ENCODE measurements at regions not wholly inside any gene's neighbourhood (a gene's known extent, or its start where the extent isn't known, plus 50 kb on each side); places are given as distances from the start of the nearest gene placed in this dataset.
"Not testable (repeated sequence)": the region's sequence is repeated elsewhere in the genome, so short reads cannot be mapped to it uniquely, and the experiment has no call there.

- Mint-ChIP-seq H3K36me3 (ENCODE audit: low read depth) (no peaks in the 10 kb centered on the region), H3K4me3 (no peak overlapping the region), H3K27me3 (ENCODE audit: low read depth) (no peaks in the 10 kb centered on the region), H3K4me1 (ENCODE audit: low read depth) (peaks cover 2% of the 10 kb centered on the region), H3K27ac (no peak overlapping the region), H3K9me3 (ENCODE audit: insufficient read depth) (no peaks in the 10 kb centered on the region)
- ATAC-seq (no peak), DNase-seq (no peak)
- ChIA-PET CTCF (no interaction called here), POLR2A (no interaction called here)
Observed at GRCh38 chr11:95415837-95416304, 184.9 kb upstream of the SESN3 start.

DNA sequence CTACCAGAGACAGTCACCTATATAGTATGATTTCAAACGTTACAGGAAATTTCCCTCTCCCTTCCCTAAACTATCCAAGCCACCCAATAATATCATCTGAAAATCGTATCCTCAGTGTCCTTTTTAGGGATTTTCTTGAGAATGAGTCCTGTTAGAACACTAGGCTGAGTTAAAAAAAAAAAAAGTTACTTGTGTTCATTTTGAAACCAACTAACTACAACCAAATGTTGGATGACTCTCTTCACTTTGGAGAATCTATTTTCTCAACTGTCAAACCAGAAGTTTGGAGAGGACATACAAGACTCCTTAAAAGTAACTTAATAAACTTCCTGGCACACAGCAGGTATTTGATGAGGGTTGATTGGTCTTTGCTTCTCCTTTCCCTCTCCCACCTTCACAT, 183.2 kb upstream of the SESN3 start:
- POLR2A ChIA-PET: no interaction called here
- no peaks in the 10 kb centered on the region for H3K36me3 Mint-ChIP-seq (ENCODE audit: low read depth)

GRCh38 chr11:95413761-95414160, 182.8 kb upstream of the SESN3 start:
- Mint-ChIP-seq H3K4me3 (no peak overlapping the region), H3K27ac (no peak overlapping the region), H3K27me3 (ENCODE audit: low read depth) (no peaks in the 10 kb centered on the region), H3K4me1 (ENCODE audit: low read depth) (peaks cover 6% of the 10 kb centered on the region), H3K9me3 (ENCODE audit: insufficient read depth) (no peaks in the 10 kb centered on the region), H3K36me3 (ENCODE audit: low read depth) (no peaks in the 10 kb centered on the region)
- ATAC-seq (no peak), DNase-seq (no peak)
- CTCF ChIA-PET: interaction anchor here (1.1 kb wide), 1 partner anchor 291 kb away, joined by 4 read pairs; no protein-coding TSS in a partner anchor
- POLR2A ChIA-PET: no interaction called here

More for the DNA sequence above, 183.2 kb upstream of the SESN3 start:
- Mint-ChIP-seq H3K4me1 (ENCODE audit: low read depth) (peaks cover 6% of the 10 kb centered on the region), H3K9me3 (ENCODE audit: insufficient read depth) (no peaks in the 10 kb centered on the region), H3K27me3 (ENCODE audit: low read depth) (no peaks in the 10 kb centered on the region), H3K4me3 (no peak overlapping the region), H3K27ac (no peak overlapping the region)
- DNase-seq (no peak), ATAC-seq (no peak)
- CTCF ChIA-PET: no interaction called here

DNA sequence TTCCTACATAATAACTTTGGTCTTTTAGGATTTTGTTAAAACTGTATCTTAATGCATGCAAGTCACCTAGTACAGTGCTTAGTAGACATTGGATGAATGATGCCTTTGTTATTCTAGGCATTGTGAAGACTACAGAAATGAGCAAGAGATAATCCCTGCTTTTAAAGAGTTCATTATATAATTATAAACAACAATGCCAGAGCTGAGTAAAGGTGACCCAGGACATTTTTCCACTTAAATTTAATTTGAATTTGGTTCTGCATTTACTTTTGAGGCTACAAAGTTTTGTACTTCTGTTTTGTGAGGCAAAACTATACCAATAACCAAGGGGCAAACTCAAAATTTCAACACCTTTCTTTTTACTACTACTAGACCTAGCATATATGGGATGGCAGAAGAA, 182.0 kb upstream of the SESN3 start:
- Mint-ChIP-seq H3K36me3 (ENCODE audit: low read depth) (no peaks in the 10 kb centered on the region), H3K9me3 (ENCODE audit: insufficient read depth) (no peaks in the 10 kb centered on the region), H3K27ac (no peak overlapping the region), H3K4me1 (ENCODE audit: low read depth) (peaks cover 6% of the 10 kb centered on the region), H3K4me3 (no peak overlapping the region), H3K27me3 (ENCODE audit: low read depth) (no peaks in the 10 kb centered on the region)
- CTCF ChIA-PET: interaction anchor here (1.1 kb wide), 1 partner anchor 292 kb away, joined by 4 read pairs; no protein-coding TSS in a partner anchor
- POLR2A ChIA-PET: no interaction called here
- no peak for ATAC-seq
- DNase-seq: no peak

DNA sequence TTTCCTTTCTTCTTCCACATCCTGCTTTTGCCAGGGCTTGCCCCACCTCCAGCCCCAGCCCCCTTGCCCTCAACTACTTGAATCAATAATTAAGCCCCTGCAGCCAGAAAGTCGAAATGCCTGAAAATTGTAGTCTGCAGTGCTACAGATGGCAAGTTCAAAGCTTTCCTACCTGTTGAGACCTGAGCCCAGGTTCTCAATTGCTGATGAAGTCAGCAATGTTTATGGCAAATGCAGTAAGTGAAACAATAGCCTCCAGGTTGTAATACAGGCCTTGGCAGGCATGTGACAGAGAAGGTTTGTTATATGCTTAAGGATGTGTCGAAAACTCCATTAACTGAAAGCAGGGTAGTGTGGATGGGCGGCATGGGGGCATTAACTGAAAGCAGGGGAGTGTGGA, 181.1 kb upstream of the SESN3 start:
- peaks cover 6% of the 10 kb centered on the region for H3K4me1 Mint-ChIP-seq (ENCODE audit: low read depth)
- ChIA-PET POLR2A (no interaction called here), CTCF (no interaction called here)
- no peak for DNase-seq
- no peak overlapping the region for H3K27ac Mint-ChIP-seq
- ATAC-seq: no peak
- no peaks in the 10 kb centered on the region for H3K9me3 Mint-ChIP-seq (ENCODE audit: insufficient read depth)
- no peaks in the 10 kb centered on the region for H3K27me3 Mint-ChIP-seq (ENCODE audit: low read depth)
- no peaks in the 10 kb centered on the region for H3K36me3 Mint-ChIP-seq (ENCODE audit: low read depth)
- H3K4me3 Mint-ChIP-seq: no peak overlapping the region

DNA sequence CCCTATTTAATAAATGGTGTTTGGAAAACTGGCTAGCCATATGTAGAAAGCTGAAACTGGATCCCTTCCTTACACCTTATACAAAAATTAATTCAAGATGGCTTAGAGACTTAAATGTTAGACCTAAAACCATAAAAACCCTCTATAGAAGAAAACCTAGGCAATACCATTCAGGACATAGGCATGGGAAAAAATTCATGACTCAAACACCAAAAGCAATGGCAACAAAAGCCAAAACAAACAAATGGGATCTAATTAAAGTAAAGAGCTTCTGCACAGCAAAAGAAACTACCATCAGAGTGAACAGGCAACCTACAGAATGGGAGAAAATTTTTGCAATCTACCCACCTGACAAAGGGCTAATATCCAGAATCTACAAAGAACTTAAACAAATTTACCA, 179.7 kb upstream of the SESN3 start:
- POLR2A ChIA-PET; H3K4me3 Mint-ChIP-seq; H3K36me3 Mint-ChIP-seq (ENCODE audit: low read depth); H3K4me1 Mint-ChIP-seq (ENCODE audit: low read depth); DNase-seq; H3K27ac Mint-ChIP-seq; CTCF ChIA-PET; H3K9me3 Mint-ChIP-seq (ENCODE audit: insufficient read depth); ATAC-seq; H3K27me3 Mint-ChIP-seq (ENCODE audit: low read depth): not testable (repeated sequence)

DNA sequence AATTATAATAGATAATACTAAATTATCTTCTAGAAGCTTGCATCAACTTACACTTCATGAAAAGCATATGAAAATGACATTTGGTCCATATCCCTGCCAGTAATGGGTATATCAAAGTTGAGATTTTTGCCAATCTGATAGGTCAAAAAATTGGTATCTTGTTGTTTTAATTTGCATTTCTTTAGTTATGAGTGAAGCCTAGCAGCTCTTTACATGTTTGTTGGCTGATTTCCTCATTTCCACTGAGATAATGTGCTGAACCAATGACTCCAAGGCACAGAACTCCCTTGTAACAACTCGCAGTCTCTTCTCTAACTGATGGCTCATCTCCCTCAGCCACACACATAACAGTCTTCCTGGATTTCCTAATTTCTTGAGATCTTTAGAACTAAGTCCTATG, 175.3 kb upstream of the SESN3 start:
- ATAC-seq (no peak), DNase-seq (no peak)
- no peaks in the 10 kb centered on the region for H3K36me3 Mint-ChIP-seq (ENCODE audit: low read depth)
- no peaks in the 10 kb centered on the region for H3K9me3 Mint-ChIP-seq (ENCODE audit: insufficient read depth)
- H3K4me1 Mint-ChIP-seq (ENCODE audit: low read depth): peaks cover 6% of the 10 kb centered on the region
- H3K27me3 Mint-ChIP-seq (ENCODE audit: low read depth): no peaks in the 10 kb centered on the region
- ChIA-PET CTCF (interaction anchor here (1.0 to 1.3 kb wide), 2 partner anchors 251 to 301 kb away, joined by 3 read pairs; no protein-coding TSS in a partner anchor), POLR2A (interaction anchor here (0.6 kb wide), 1 partner anchor 171 kb away, joined by 3 read pairs; no protein-coding TSS in a partner anchor)
- no peak overlapping the region for H3K4me3 Mint-ChIP-seq
- no peak overlapping the region for H3K27ac Mint-ChIP-seq

DNA sequence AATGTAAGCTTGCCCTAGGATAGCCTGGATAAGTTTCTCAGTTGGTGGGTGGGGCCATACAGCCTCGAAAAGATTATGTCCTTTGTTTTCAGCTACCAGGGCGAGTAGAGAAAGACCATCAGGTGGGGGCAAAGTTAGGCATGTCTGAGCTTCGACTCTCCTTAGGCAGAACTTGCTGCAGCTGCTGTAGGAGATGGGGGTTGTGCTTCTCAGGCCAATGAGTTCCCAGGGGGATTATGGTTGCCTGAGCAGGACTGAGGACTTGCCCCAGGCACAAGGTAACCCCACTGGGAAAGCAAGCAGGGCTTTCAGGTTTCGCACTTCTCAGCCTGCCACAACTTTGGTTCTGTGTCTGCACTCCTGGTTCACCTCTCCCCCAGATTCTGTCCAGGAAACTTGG, 173.4 kb upstream of the SESN3 start:
- H3K36me3 Mint-ChIP-seq (ENCODE audit: low read depth): no peaks in the 10 kb centered on the region
- no peaks in the 10 kb centered on the region for H3K27me3 Mint-ChIP-seq (ENCODE audit: low read depth)
- H3K4me1 Mint-ChIP-seq (ENCODE audit: low read depth): no peaks in the 10 kb centered on the region
- DNase-seq: no peak
- POLR2A ChIA-PET: no interaction called here
- CTCF ChIA-PET: interaction anchor here (1.5 kb wide), 1 partner anchor 301 kb away, joined by 5 read pairs; no protein-coding TSS in a partner anchor
- no peak for ATAC-seq
- H3K4me3 Mint-ChIP-seq: no peak overlapping the region
- H3K9me3 Mint-ChIP-seq (ENCODE audit: insufficient read depth): no peaks in the 10 kb centered on the region
- no peak overlapping the region for H3K27ac Mint-ChIP-seq

DNA sequence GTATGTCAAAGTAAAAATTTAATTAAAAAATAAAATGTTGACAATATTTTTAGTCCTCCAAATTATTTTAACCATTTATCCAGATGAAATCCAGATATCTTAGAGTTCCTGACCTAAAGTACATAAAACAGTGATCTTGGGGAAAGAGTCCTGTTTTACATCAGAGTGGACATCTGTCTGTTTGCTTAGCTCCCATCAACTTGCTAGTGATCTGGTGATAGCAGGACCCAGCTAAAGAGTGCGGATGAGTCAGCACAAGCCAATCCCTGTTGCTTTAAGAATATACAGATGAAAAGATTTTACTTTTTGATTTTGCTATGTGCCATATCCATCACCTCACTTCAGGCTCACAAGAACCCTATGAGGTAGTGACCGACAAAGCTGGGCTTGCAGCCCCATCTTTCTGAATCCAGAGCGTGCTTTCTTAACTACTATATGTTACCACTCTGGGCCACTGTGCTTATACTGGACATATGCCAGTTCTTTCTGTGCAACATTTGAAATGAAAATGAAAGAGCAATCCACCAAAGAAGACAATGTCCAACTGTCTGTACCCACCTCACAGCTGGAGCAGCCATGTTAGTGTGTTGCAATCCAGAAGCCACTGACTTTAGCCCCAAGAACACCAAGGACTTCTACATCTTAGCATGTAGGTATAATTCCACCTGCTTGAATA, 167.6 kb upstream of the SESN3 start:
- ATAC-seq: no peak
- CTCF ChIA-PET: no interaction called here
- no peak for DNase-seq
- POLR2A ChIA-PET: no interaction called here
- Mint-ChIP-seq H3K4me3 (no peak overlapping the region), H3K4me1 (ENCODE audit: low read depth) (no peaks in the 10 kb centered on the region), H3K27ac (no peak overlapping the region), H3K36me3 (ENCODE audit: low read depth) (no peaks in the 10 kb centered on the region), H3K27me3 (ENCODE audit: low read depth) (no peaks in the 10 kb centered on the region), H3K9me3 (ENCODE audit: insufficient read depth) (peaks cover 10% of the 10 kb centered on the region)

- no peak for ATAC-seq
- H3K27ac Mint-ChIP-seq: no peak overlapping the region
- H3K9me3 Mint-ChIP-seq (ENCODE audit: insufficient read depth): peaks cover 10% of the 10 kb centered on the region
- CTCF ChIA-PET: no interaction called here
- no peak overlapping the region for H3K4me3 Mint-ChIP-seq
- no peak for DNase-seq
- no peaks in the 10 kb centered on the region for H3K4me1 Mint-ChIP-seq (ENCODE audit: low read depth)
- H3K36me3 Mint-ChIP-seq (ENCODE audit: low read depth): no peaks in the 10 kb centered on the region
- no peaks in the 10 kb centered on the region for H3K27me3 Mint-ChIP-seq (ENCODE audit: low read depth)
- POLR2A ChIA-PET: interaction anchor here (1.8 kb wide), 1 partner anchor 160 kb away, joined by 4 read pairs; no protein-coding TSS in a partner anchor
Observed at GRCh38 chr11:95392644-95393043, 161.6 kb upstream of the SESN3 start.

- H3K9me3 Mint-ChIP-seq (ENCODE audit: insufficient read depth): no peaks in the 10 kb centered on the region
- H3K27me3 Mint-ChIP-seq (ENCODE audit: low read depth): no peaks in the 10 kb centered on the region
- DNase-seq: no peak
- H3K4me1 Mint-ChIP-seq (ENCODE audit: low read depth): peaks cover 9% of the 10 kb centered on the region
- no peak overlapping the region for H3K27ac Mint-ChIP-seq
- CTCF ChIA-PET: interaction anchor here (1.0 kb wide), 1 partner anchor 316 kb away, joined by 3 read pairs; no protein-coding TSS in a partner anchor
- POLR2A ChIA-PET: no interaction called here
- no peaks in the 10 kb centered on the region for H3K36me3 Mint-ChIP-seq (ENCODE audit: low read depth)
- no peak overlapping the region for H3K4me3 Mint-ChIP-seq
- ATAC-seq: no peak
Observed at GRCh38 chr11:95389427-95389826, 158.4 kb upstream of the SESN3 start.

GRCh38 chr11:95388086-95388485, 157.1 kb upstream of the SESN3 start:
- POLR2A ChIA-PET: no interaction called here
- Mint-ChIP-seq H3K4me3 (no peak overlapping the region), H3K9me3 (ENCODE audit: insufficient read depth) (no peaks in the 10 kb centered on the region), H3K36me3 (ENCODE audit: low read depth) (no peaks in the 10 kb centered on the region), H3K4me1 (ENCODE audit: low read depth) (peaks cover 9% of the 10 kb centered on the region), H3K27me3 (ENCODE audit: low read depth) (peaks cover 4% of the 10 kb centered on the region), H3K27ac (no peak overlapping the region)
- no peak for DNase-seq
- ATAC-seq: no peak
- CTCF ChIA-PET: interaction anchor here (1.5 kb wide), 1 partner anchor 317 kb away, joined by 5 read pairs; no protein-coding TSS in a partner anchor
